ENCODE measurements at regions not wholly inside any gene's neighbourhood (a gene's known extent, or its start where the extent isn't known, plus 50 kb on each side); places are given as distances from the start of the nearest gene placed in this dataset.

DNA sequence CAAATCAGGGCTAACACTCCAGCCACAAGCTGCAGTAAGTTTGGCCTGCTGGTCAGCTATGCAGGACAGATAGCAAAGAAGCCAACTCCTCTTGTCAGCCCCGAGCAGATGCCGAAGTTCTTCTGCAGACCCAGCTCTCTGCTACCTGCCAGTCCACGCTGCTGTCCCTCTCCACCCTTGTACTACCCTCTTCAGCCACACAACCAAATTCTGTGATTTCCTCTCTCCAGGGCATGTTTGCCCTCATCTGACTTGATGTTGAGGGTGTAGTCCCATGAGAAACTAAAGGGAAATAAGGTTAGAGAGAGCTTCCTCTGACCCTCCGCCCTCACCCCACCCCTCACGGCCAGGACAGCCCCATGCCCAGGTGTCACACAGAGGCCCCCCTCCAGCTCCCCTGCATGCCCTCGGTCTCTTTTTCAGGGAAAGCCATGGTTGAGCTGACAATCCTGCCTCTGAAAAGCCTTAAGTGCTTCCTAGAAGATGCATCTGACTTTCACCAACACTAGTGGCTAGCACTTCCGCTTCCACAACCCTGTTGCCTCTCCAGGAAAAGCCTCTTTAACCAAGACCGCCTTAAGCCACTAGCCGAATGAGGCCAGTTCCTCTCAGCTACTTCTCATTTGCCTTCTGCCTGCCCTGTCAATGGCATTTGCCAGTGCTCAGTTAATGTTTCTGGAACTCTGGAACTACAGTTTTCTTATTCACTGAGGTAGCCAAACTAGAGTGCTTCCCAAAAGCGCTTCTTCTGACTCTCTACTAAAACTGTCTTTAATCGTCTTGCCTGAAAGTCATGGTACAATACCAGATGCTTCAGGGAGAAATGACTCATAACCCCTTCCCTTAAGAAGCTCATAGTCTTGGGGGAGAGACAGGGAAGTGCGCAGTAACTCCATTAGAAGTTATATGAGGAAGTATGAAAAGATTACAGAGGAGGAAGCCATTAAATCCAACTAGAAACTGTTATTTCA is 300.4 kb upstream of the STT3B start:
- no peak overlapping the region for H3K9ac ChIP-seq (replicated peaks; ENCODE audit: extremely low read depth, insufficient read depth, low read length)
- peaks cover 1 to 2% of the 10 kb centered on the region in 2 experiments for H3K27me3 ChIP-seq (ENCODE audit: control insufficient read depth in 2 of 2, insufficient read depth in 2 of 2, low read length in 2 of 2)
- intact Hi-C loops (cut with micrococcal nuclease) (no loop called here), dilution Hi-C loops (cut with MboI; ENCODE audit: extremely low pct_ligation_motif_present, low sequenced_read_pairs) (no loop called here)
- no peaks in the 10 kb centered on the region for H3K9me1 ChIP-seq (replicated peaks; ENCODE audit: control insufficient read depth, extremely low read depth, insufficient read depth, low read length)
- FAIRE-seq (no peak), DNase-seq (ENCODE audit: low read depth, low spot score) (peak; percentile 49)
- H4K20me1 ChIP-seq (replicated peaks; ENCODE audit: control insufficient read depth, extremely low read depth, insufficient read depth, low read length): no peaks in the 10 kb centered on the region
- no peak overlapping the region for H3K4me3 ChIP-seq (replicated peaks in 1 of 3; ENCODE audit: insufficient read depth in 1 of 3, low read depth in 1 of 3, low read length in 3 of 3)
- H3K36me3 ChIP-seq (ENCODE audit: control insufficient read depth in 2 of 2, extremely low read depth in 1 of 2, insufficient read depth in 2 of 2, low read length in 2 of 2): no peaks in the 10 kb centered on the region
- BruUV-seq (replicated peaks): no TSS peak
- CTCF ChIA-PET: interaction anchor here (1.7 kb wide), 1 partner anchor 10 kb away, joined by 4 read pairs; no protein-coding TSS in a partner anchor
- H3K4me2 ChIP-seq (ENCODE audit: insufficient read depth, low read length): no peak overlapping the region
- TF ChIP-seq EZH2 (IDR thresholded peaks at IDR 0.05; ENCODE audit: borderline replicate concordance, low read depth, low read length, severe bottlenecking) (no peak), FOS (IDR thresholded peaks at IDR 0.05; ENCODE audit: borderline replicate concordance, insufficient read depth, low read length) (peak; percentile 64), POLR2A (IDR thresholded peaks at IDR 0.05; ENCODE audit: low read depth, low read length) (no peak), MAX (IDR thresholded peaks at IDR 0.05; ENCODE audit: insufficient read depth, insufficient read length) (no peak), JUN (IDR thresholded peaks at IDR 0.05; ENCODE audit: borderline replicate concordance, insufficient read depth, insufficient read length, low read depth) (peak; percentile 30), POLR2AphosphoS5 (IDR thresholded peaks at IDR 0.05; ENCODE audit: insufficient read depth, low read depth, low read length) (no peak)
- no peaks in the 10 kb centered on the region for H3K79me2 ChIP-seq (ENCODE audit: control insufficient read depth, insufficient read depth, low read length)
- no peak overlapping the region for H3K27ac ChIP-seq (ENCODE audit: insufficient read depth, low read depth, low read length)
- POLR2A ChIA-PET: no interaction called here
- no peaks in the 10 kb centered on the region for H3K4me1 ChIP-seq (ENCODE audit: control insufficient read depth, extremely low read depth, insufficient read depth, low read length)
- no peaks in the 10 kb centered on the region for H3K9me3 ChIP-seq (replicated peaks; ENCODE audit: control insufficient read depth, insufficient read depth, low read length)
- no peak overlapping the region for H2AFZ ChIP-seq (ENCODE audit: low read depth, low read length)

GRCh38 chr3:31234145-31234544 is 298.6 kb upstream of the STT3B start:
- POLR2A ChIA-PET: no interaction called here
- CTCF ChIA-PET: no interaction called here
- dilution Hi-C loops (cut with MboI; ENCODE audit: extremely low pct_ligation_motif_present, low sequenced_read_pairs): no loop called here

More at GRCh38 chr3:31234145-31234544, 298.6 kb upstream of the STT3B start:
- DNase-seq (ENCODE audit: low read depth, low spot score): no peak
- H3K9ac ChIP-seq (replicated peaks; ENCODE audit: extremely low read depth, insufficient read depth, low read length): no peak overlapping the region
- intact Hi-C loops (cut with micrococcal nuclease): no loop called here
- no peak for FAIRE-seq
- H3K27ac ChIP-seq (ENCODE audit: insufficient read depth, low read depth, low read length): no peak overlapping the region
- H3K36me3 ChIP-seq (ENCODE audit: control insufficient read depth in 2 of 2, extremely low read depth in 1 of 2, insufficient read depth in 2 of 2, low read length in 2 of 2): no peaks in the 10 kb centered on the region
- no peaks in the 10 kb centered on the region for H3K79me2 ChIP-seq (ENCODE audit: control insufficient read depth, insufficient read depth, low read length)
- no TSS peak for BruUV-seq (replicated peaks)
- no peaks in the 10 kb centered on the region for H3K4me1 ChIP-seq (ENCODE audit: control insufficient read depth, extremely low read depth, insufficient read depth, low read length)
- no peak overlapping the region for H3K4me2 ChIP-seq (ENCODE audit: insufficient read depth, low read length)
- TF ChIP-seq CTCF (IDR thresholded peaks at IDR 0.05; ENCODE audit: extremely low read depth in 1 of 2, insufficient read depth in 1 of 2, low read depth in 1 of 2, low read length in 2 of 2) (no peak), GATA2 (IDR thresholded peaks at IDR 0.05; ENCODE audit: insufficient read depth, insufficient read length, low read depth, low read length) (no peak), POLR2AphosphoS5 (IDR thresholded peaks at IDR 0.05; ENCODE audit: insufficient read depth, low read depth, low read length) (no peak), MYC (IDR thresholded peaks at IDR 0.05; ENCODE audit: low read depth, low read length) (no peak), MAX (IDR thresholded peaks at IDR 0.05; ENCODE audit: insufficient read depth, insufficient read length) (no peak), JUN (IDR thresholded peaks at IDR 0.05; ENCODE audit: borderline replicate concordance, insufficient read depth, insufficient read length, low read depth) (no peak), POLR2A (IDR thresholded peaks at IDR 0.05; ENCODE audit: low read depth, low read length) (no peak), EZH2 (IDR thresholded peaks at IDR 0.05; ENCODE audit: borderline replicate concordance, low read depth, low read length, severe bottlenecking) (no peak), FOS (IDR thresholded peaks at IDR 0.05; ENCODE audit: borderline replicate concordance, insufficient read depth, low read length) (no peak)
- no peaks in the 10 kb centered on the region for H4K20me1 ChIP-seq (replicated peaks; ENCODE audit: control insufficient read depth, extremely low read depth, insufficient read depth, low read length)
- H3K9me3 ChIP-seq (replicated peaks; ENCODE audit: control insufficient read depth, insufficient read depth, low read length): no peaks in the 10 kb centered on the region
- H3K4me3 ChIP-seq (replicated peaks in 1 of 3; ENCODE audit: insufficient read depth in 1 of 3, low read depth in 1 of 3, low read length in 3 of 3): no peak overlapping the region
- peaks cover 1 to 3% of the 10 kb centered on the region in 2 experiments for H3K27me3 ChIP-seq (ENCODE audit: control insufficient read depth in 2 of 2, insufficient read depth in 2 of 2, low read length in 2 of 2)
- H3K9me1 ChIP-seq (replicated peaks; ENCODE audit: control insufficient read depth, extremely low read depth, insufficient read depth, low read length): no peaks in the 10 kb centered on the region
- H2AFZ ChIP-seq (ENCODE audit: low read depth, low read length): no peak overlapping the region

All from endothelial cell of umbilical vein (primary cell).